ENCODE measurements at regions not wholly inside any gene's neighbourhood (a gene's known extent, or its start where the extent isn't known, plus 50 kb on each side); places are given as distances from the start of the nearest gene placed in this dataset.
"Not testable (repeated sequence)": the region's sequence is repeated elsewhere in the genome, so short reads cannot be mapped to it uniquely, and the experiment has no call there.

DNA sequence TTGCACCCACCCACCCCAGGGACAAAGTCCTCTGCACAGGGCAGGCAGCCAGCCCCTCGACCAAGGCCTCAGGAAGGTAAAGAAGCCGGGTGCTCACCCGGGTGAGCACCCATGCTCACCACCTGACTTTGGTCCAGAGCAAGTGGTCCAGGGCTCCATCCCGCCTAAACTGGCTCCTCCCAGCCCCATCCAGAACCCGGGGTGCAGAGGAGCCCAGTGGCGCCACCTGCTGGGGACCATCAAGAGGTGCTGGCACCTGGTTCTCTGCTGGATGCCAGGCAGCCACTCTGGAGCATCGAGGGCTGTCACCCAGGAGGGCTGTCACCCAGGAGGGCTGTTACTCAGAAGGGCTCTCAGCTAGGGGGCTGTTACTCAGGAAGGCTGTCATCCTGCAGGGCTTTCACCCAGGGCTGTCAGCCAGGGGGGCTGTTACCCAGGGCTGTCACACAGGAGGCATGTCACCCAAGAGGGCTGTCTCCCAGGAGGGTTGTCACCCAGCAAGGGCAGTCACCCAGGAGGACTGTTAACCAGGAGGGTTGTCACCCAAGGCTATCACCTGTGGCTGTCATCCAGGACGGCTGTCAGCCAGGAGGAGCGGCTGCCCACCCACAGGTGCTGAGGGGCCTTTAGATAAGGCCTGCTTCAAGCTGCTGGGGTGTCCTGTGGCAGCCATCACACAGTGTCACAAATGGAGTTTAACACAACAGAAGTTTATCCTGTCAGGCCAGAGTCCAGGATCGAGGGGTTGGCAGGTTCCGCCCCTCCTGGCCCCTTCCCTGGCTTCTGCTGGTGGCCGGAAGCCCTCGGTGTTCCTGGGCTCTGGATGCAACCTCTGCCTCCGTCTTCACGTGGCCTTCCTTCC, 98.5 kb downstream of the TNFRSF13B start:
- H3K4me3 ChIP-seq (ENCODE audit: low read depth, low read length): no peak overlapping the region
- no peak for DNase-seq (ENCODE audit: low read depth)
- TF ChIP-seq, protein P1, sequence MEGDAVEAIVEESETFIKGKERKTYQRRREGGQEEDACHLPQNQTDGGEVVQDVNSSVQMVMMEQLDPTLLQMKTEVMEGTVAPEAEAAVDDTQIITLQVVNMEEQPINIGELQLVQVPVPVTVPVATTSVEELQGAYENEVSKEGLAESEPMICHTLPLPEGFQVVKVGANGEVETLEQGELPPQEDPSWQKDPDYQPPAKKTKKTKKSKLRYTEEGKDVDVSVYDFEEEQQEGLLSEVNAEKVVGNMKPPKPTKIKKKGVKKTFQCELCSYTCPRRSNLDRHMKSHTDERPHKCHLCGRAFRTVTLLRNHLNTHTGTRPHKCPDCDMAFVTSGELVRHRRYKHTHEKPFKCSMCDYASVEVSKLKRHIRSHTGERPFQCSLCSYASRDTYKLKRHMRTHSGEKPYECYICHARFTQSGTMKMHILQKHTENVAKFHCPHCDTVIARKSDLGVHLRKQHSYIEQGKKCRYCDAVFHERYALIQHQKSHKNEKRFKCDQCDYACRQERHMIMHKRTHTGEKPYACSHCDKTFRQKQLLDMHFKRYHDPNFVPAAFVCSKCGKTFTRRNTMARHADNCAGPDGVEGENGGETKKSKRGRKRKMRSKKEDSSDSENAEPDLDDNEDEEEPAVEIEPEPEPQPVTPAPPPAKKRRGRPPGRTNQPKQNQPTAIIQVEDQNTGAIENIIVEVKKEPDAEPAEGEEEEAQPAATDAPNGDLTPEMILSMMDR (conservative IDR thresholded peaks at IDR 0.05; ENCODE audit: low read depth, low read length): peak; percentile 76

DNA sequence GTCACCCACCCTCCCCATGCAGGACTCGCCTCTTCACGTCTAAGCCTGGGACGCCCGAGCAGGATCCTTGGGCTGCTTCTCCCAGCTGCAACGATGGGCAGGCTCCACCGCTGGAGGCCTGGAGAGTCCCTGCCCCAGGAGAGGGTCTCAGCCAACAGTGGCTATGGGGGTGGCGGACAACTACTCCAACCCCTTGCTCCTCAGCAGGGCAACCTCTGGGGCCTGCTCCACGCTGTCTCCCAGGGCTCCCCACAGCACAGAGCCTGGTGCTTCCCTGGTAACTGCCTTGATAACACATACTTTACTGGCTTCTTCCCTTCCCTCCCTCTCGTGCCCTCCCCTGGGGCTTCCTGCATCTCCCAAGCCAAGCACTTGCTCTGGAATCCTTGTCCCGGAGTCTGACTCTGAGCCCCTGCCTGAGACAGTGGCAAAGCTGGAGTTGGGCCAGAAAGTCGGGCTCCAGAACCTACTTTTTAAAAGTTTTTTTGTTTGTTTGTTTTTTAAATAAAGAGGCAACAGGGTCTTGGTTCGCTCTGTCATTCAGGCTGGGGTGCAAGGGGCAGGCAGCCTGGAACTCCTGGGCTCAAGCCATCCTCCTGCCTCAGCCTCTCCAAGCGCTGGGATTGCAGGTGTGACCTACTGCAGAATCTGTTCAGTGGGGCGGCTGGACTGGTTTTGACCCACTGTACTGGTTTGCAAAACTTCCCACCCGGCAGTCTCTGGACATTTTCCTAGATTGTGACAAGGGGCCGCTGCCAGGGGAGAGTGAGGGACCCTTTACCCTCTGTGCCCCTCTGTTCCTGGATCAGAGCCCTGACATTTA, 99.4 kb downstream of the TNFRSF13B start:
- TF ChIP-seq, protein P1 (conservative IDR thresholded peaks at IDR 0.05; ENCODE audit: low read depth, low read length): no peak
- no peak overlapping the region for H3K4me3 ChIP-seq (ENCODE audit: low read depth, low read length)
- no peak for DNase-seq (ENCODE audit: low read depth)

DNA sequence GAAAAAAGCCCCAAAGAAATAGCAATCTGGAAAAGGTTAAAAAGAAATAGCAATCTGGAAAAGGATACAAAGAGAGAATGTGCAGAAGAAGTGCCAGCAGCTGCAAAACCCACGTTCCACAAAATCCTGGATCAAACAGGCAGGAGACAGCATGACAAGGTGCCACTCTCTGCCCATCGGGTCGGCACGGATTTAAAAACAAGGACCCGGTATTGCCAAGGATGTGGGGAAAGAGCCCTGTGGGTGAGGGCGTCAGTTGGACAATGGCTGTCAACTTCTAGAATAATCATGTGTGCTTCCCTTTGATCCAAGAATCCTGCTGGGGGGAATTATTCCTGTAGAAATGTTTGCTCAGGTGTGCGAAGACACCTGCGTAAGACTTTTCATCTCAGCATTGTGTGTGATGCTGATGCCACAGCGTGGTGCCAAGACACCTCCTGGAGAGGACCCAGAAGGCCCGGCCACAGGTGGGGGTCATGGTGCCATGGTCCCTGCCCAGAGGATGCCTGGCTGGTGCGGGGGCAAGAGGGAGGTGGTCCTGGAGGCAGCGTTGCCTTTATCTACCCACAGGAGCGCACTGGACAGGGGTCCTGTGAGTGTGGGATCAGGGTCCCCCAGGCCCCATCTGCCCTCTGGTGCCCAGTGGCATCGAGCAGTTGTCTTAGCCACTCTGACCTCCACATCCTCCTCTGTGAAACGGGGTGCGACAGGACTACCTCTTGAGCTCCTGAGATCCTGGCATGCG, 100.3 kb downstream of the TNFRSF13B start:
- not testable (repeated sequence) for H3K4me3 ChIP-seq (ENCODE audit: low read depth, low read length); DNase-seq (ENCODE audit: low read depth)

DNA sequence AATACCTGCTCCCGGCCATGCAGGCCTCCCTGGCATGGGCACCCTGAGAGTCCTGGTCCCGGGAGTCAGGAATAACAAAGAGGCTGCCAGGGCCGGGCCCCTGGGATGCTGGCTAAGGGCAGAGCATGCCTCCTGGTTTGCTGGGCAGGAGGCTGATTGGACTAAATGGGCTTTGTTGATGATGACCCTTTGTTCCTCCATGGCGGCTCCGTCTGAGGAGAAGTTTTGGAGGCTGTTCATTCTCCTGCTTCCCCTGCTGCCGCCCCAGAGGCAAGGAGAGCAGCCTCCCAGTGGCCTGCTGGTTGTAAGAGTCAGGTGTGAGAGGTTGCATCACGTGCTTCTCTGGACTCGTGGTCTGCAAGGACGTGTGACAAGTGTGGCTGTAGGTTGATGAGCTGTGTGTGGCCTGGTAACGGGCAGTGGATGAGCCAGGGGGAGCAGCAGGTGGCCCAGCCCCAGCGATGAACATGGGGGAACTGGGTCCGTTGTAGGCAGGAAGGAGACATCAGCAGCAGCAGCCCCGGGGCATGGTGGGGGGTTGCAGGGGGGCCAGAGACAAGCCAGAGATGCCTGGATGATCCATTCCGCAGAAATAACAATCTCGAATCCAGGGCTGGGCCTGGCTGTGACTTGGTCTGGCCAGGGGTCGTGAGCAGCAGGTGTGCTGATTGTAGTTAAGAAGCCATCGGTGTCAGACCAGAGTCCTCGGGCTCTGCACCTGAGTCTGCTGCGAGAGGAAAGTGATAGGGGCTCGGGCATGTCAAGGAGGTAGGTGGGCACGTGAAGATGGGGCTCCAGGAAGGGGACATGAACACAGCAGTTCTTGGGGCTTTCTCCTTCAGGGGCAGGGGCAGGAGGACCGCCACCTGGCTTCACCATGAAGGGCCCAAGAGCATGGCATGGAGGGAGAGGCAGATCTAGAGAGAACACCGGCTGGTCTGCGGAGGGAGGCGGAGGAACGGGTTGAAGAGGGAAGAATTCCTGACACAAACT, 101.4 kb downstream of the TNFRSF13B start:
- H3K4me3 ChIP-seq (ENCODE audit: low read depth, low read length): no peak overlapping the region
- TF ChIP-seq, protein P1 (conservative IDR thresholded peaks at IDR 0.05; ENCODE audit: low read depth, low read length): no peak
- DNase-seq (ENCODE audit: low read depth): no peak

DNA sequence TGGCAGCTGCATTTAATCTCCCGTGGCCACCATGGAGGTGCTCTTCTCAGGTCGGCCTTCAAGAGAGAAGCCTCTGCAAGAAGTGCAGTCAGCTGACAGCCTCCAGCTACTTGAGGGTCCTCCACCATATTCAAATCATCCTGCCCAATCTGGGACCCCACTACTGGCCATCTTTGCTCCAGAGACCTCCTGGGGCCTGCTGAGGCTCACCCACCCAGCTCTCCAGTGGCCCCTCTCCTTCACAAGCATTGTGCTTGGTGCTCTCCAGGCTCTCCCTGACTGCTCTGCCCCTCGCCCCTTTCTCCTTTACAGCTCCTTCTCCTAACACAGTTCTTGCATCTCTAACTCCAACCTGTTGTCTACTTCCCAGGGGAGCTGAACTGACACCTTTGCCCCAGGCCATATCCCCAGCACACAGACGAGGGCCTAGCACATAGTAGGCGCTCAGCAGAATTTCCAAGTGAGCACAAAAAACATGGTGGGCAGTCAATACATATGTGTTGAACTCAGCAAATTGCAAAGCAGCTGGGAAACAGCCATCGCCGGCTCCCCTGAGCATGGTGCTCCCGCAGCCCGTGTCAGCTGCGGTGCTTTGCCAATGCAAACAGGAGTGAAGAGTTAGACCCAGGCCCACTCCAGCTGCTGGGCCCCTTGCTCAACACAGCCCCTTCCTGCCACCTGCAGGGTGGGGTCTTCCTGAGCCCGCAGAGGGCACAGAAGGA, 102.2 kb downstream of the TNFRSF13B start:
- DNase-seq (ENCODE audit: low read depth); H3K4me3 ChIP-seq (ENCODE audit: low read depth, low read length): not testable (repeated sequence)

DNA sequence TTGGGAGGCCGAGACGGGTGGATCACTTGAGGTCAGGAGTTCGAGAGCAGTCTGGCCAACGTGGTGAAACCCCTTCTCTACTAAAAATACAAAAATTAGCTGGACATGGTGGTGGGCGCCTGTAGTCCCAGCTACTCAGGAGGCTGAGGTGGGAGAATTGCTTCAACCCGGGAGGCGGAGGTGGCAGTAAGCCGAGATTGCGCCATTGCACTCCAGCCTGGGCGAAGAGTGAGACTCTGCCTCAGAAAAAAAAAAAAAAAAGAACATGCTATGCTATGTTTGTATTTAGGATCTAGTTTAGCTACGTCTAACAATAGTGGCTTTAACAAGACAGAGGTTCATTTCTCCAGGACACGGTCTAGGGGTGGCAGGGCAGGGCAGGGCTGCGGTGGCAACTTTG, 103.3 kb downstream of the TNFRSF13B start:
- DNase-seq (ENCODE audit: low read depth): not testable (repeated sequence)

DNA sequence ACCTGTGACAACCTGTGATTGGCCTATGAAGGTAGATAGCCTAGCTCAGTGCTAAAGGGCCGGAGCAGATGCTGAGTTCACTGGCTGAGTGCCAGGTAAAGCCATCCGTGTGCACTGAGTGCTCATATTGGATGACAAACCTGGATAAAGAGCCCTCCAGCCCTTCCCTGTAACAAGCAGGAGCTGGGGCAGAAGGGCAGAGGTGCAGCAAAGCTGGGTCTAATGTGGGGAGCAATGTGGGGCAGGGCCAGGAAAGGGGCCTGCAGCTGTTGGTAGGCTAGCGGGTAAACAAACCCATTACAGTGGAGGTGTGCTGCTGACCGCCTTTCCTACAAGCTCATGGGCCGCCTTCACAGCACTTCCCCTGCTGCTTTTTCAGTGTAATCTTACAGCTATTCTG, 104.4 kb downstream of the TNFRSF13B start:
- not testable (repeated sequence) for DNase-seq (ENCODE audit: low read depth); H3K4me3 ChIP-seq (ENCODE audit: low read depth, low read length)

More for the DNA sequence above, 103.3 kb downstream of the TNFRSF13B start:
- not testable (repeated sequence) for H3K4me3 ChIP-seq (ENCODE audit: low read depth, low read length)

DNA sequence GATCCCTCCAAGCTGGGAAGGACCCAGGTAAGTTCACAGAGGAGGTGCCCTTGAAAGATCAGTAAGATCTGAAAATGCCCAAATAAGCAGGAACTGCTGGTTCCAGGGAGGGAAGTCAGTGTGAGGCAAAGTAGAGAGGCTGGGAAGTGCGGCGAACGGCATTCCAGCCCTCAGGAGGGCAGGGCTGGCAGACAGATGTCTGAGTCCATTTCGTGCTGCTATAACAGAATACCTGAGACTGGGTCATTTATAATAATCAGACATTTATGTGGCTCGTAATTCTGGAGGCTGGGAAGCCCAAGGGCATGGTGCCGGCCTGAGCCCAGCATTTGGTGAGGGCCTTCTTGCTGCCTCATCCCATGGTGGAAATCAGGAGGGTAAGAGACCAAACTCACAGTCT, 105.1 kb downstream of the TNFRSF13B start:
- not testable (repeated sequence) for DNase-seq (ENCODE audit: low read depth)

More for the DNA sequence above, 105.1 kb downstream of the TNFRSF13B start:
- H3K4me3 ChIP-seq (ENCODE audit: low read depth, low read length): not testable (repeated sequence)

Data from epithelial cell of proximal tubule (primary cell).